Smooth muscle cell (in vitro differentiated cells): ENCODE measurements at regions not wholly inside any gene's neighbourhood (a gene's known extent, or its start where the extent isn't known, plus 50 kb on each side); places are given as distances from the start of the nearest gene placed in this dataset.

ENCODE experiments used
- DNase-seq: peaks from one replicate; lab custom pipeline; 2025; ENCODE audit not compliant: unreplicated experiment; lab: John Stamatoyannopoulos, UW
- H2AFZ ChIP-seq: fragments of 200-600 bp; sonication (generic); 2 replicates; pipeline ENCODE4 v1.6.0; 2016; ENCODE audit warnings: antibody characterized with exemption, low read depth, mild to moderate bottlenecking
- H3F3A ChIP-seq: fragments of 200-600 bp; sonication (generic); 2 replicates; pipeline ENCODE4 v1.6.0; 2017; ENCODE audit warnings: antibody characterized with exemption, low read depth
- H3K27ac ChIP-seq: fragments of 200-600 bp; sonication (generic); 2 replicates; pipeline ENCODE4 v1.5.1; 2016; ENCODE audit warnings: low read depth, mild to moderate bottlenecking
- H3K27me3 ChIP-seq: fragments of 200-600 bp; sonication (generic); 2 replicates; pipeline ENCODE4 v1.6.1; 2016; ENCODE audit warnings: low read depth, mild to moderate bottlenecking
- H3K36me3 ChIP-seq: fragments of 200-600 bp; sonication (generic); 2 replicates; pipeline ENCODE4 v1.5.1; 2016; ENCODE audit warnings: low read depth
- H3K4me1 ChIP-seq: fragments of 200-600 bp; sonication (generic); 2 replicates; pipeline ENCODE4 v1.5.1; 2016; ENCODE audit warnings: low read depth
- H3K4me2 ChIP-seq: fragments of 200-600 bp; sonication (generic); 2 replicates; pipeline ENCODE4 v1.6.0; 2016; ENCODE audit warnings: mild to moderate bottlenecking
- H3K4me3 ChIP-seq: fragments of 200-600 bp; sonication (generic); 2 replicates; pipeline ENCODE4 v1.5.1; 2016; ENCODE audit warnings: mild to moderate bottlenecking
- H3K79me2 ChIP-seq: fragments of 200-600 bp; sonication (generic); 2 replicates; pipeline ENCODE4 v1.6.0; 2016; ENCODE audit warnings: low read depth, mild to moderate bottlenecking
- H3K9ac ChIP-seq: fragments of 200-600 bp; sonication (generic); 2 replicates; pipeline ENCODE4 v1.6.0; 2016; ENCODE audit warnings: low read depth
- H3K9me3 ChIP-seq: fragments of 200-600 bp; sonication (generic); replicated peaks from 2 replicates; pipeline ENCODE4 v1.5.1; 2016; ENCODE audit warnings: low read depth
- H4K20me1 ChIP-seq: fragments of 200-600 bp; sonication (generic); 2 replicates; pipeline ENCODE4 v1.6.0; 2016; ENCODE audit warnings: low read depth
- WGBS: methylation state at CpG from one replicate; pipeline ENCODE4 v1.1.7; 2016; ENCODE audit warnings: low lambda C conversion rate; 5-methylcytosine and 5-hydroxymethylcytosine counted together
- TF ChIP-seq, protein P1 (sequence below): fragments of 200-600 bp; sonication (generic); IDR thresholded peaks from 2 replicates; pipeline ENCODE4 v1.5.1; 2017; ENCODE audit warnings: borderline replicate concordance, mild to moderate bottlenecking, antibody characterized with exemption; ENCODE audit not compliant: insufficient read depth, poor library complexity, severe bottlenecking

GRCh38 chr10:85524001-85524666, 842.5 kb downstream of the GRID1 start:
- Histone ChIP-seq H3K4me3 (no peak overlapping the region), H3K4me2 (peak overlapping the region; percentile 25), H3K4me1 (no peaks in the 10 kb centered on the region), H3K79me2 (no peaks in the 10 kb centered on the region), H3K27ac (no peak overlapping the region), H3F3A (no peaks in the 10 kb centered on the region), H3K9ac (no peak overlapping the region), H2AFZ (no peak overlapping the region), H3K36me3 (no peaks in the 10 kb centered on the region), H4K20me1 (no peaks in the 10 kb centered on the region), H3K27me3 (no peaks in the 10 kb centered on the region), H3K9me3 (peaks cover 3% of the 10 kb centered on the region)
- WGBS = 49% methylated on average over 5 of the region's 5 CpGs
- no peak for DNase-seq
- TF ChIP-seq, protein P1, sequence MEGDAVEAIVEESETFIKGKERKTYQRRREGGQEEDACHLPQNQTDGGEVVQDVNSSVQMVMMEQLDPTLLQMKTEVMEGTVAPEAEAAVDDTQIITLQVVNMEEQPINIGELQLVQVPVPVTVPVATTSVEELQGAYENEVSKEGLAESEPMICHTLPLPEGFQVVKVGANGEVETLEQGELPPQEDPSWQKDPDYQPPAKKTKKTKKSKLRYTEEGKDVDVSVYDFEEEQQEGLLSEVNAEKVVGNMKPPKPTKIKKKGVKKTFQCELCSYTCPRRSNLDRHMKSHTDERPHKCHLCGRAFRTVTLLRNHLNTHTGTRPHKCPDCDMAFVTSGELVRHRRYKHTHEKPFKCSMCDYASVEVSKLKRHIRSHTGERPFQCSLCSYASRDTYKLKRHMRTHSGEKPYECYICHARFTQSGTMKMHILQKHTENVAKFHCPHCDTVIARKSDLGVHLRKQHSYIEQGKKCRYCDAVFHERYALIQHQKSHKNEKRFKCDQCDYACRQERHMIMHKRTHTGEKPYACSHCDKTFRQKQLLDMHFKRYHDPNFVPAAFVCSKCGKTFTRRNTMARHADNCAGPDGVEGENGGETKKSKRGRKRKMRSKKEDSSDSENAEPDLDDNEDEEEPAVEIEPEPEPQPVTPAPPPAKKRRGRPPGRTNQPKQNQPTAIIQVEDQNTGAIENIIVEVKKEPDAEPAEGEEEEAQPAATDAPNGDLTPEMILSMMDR = no peak

DNA sequence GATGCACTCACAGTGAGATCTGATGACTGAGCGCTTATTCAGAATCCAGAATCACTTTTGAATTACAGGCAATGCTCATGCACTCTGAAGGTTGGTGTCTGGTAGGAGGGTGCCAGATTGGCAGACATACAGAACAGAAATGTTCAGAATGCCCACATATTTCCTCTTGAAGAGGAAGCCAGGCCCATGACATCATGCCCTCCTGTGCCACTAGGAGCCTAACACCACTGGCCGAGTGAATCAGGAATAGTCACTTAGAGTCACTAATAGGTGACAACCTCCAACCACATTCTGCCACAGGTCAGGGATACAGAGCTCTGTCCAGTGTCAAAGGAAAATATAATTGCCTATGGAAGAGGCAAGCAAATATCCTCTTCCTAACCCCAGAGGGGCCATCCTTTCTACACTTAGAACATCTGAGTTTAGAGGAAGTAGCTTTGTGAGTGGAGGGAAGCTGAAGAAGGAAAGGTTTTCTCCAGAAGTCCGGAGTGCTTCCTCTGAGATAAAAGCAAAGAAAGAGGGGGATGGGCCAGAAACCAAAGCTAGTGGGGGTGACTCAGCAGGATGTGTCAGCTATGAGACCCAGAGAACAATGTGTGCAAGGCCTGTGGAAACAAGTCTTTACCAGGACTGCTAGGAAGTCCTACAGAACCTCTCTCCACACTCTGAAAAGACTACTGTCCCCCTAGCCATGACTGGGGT, 838.8 kb downstream of the GRID1 start:
- H2AFZ ChIP-seq = no peak overlapping the region
- peaks cover 3% of the 10 kb centered on the region for H3K9me3 ChIP-seq
- H3K27ac ChIP-seq = no peak overlapping the region
- no peak overlapping the region for H3K9ac ChIP-seq
- WGBS = 82% methylated on average over 3 of the region's 3 CpGs
- H3K27me3 ChIP-seq = no peaks in the 10 kb centered on the region
- no peak overlapping the region for H3K4me2 ChIP-seq
- no peak overlapping the region for H3K4me3 ChIP-seq
- no peak for DNase-seq
- no peaks in the 10 kb centered on the region for H3K4me1 ChIP-seq
- no peaks in the 10 kb centered on the region for H3F3A ChIP-seq
- no peaks in the 10 kb centered on the region for H3K79me2 ChIP-seq
- TF ChIP-seq, protein P1 = no peak
- H3K36me3 ChIP-seq = no peaks in the 10 kb centered on the region
- H4K20me1 ChIP-seq = no peaks in the 10 kb centered on the region

GRCh38 chr10:85528318-85528652, 838.3 kb downstream of the GRID1 start:
- Histone ChIP-seq H4K20me1 (no peaks in the 10 kb centered on the region), H3K36me3 (no peaks in the 10 kb centered on the region), H3K27ac (no peak overlapping the region), H3K9ac (no peak overlapping the region), H3K9me3 (peaks cover 3% of the 10 kb centered on the region), H3K4me3 (no peak overlapping the region), H2AFZ (no peak overlapping the region), H3K4me1 (no peaks in the 10 kb centered on the region), H3F3A (no peaks in the 10 kb centered on the region), H3K27me3 (no peaks in the 10 kb centered on the region), H3K79me2 (no peaks in the 10 kb centered on the region), H3K4me2 (no peak overlapping the region)
- TF ChIP-seq, protein P1 = no peak
- DNase-seq = no peak

GRCh38 chr10:85531706-85532105, 834.9 kb downstream of the GRID1 start:
- 83% methylated on average over 3 of the region's 3 CpGs for WGBS
- Histone ChIP-seq H3K27ac (no peak overlapping the region), H3K79me2 (no peaks in the 10 kb centered on the region), H2AFZ (no peak overlapping the region), H3K4me1 (no peaks in the 10 kb centered on the region), H3K27me3 (no peaks in the 10 kb centered on the region), H3K9me3 (peaks cover 3% of the 10 kb centered on the region), H3K36me3 (no peaks in the 10 kb centered on the region), H3K9ac (no peak overlapping the region), H3K4me3 (no peak overlapping the region), H4K20me1 (no peaks in the 10 kb centered on the region), H3F3A (no peaks in the 10 kb centered on the region), H3K4me2 (no peak overlapping the region)
- TF ChIP-seq, protein P1 = no peak
- DNase-seq = no peak
